Stimulated activated CD8-positive, alpha-beta memory T cell treated with anti-CD3 and anti-CD28 coated beads, Interleukin-7, amount 100 ng/mL, for 4 hours (primary cell): ENCODE measurements at regions not wholly inside any gene's neighbourhood (a gene's known extent, or its start where the extent isn't known, plus 50 kb on each side); places are given as distances from the start of the nearest gene placed in this dataset.

Experiments
- DNase-seq, 2 donors: peaks; one replicate each; pipeline ENCODE4 v3.0.0-alpha.2; 2020; ENCODE audit warnings: low read depth in 2 of 2

DNA sequence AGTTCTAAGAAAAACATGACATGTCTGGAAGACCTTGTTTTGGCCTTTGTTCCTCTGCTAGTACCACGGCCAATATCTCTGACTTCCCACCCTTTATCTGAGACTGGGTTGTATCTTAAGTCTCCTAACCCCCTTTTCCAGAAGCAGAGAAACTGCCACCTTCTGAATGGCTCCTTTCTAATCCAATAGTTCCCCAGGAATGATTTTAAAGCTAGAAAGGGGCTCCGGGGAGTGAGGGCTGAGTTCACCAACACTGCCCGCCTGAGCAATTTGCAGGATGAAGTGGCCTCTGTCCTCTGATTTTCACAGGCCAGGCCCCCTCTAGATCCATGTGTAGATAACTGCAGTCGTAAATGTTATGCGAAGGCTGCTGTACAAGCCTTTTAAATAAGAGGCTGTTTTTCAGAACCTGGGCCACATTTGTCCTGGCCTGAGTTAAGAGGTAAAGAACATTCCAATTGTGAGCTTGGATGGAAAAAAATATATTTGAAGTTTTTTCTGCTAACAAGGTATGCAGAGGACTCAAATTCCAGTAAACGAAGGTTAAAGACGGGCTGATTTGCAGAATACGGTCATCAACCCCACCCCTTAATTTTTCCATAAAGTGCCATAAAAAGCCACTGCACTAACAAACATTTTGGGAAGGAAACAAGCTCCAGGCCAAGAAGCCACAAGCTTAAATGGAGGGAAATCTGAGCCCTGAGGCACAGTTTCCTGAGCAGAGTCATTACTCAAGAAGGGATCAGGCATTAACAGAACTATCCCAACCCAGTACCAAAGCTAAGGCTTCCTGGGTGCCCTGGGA is 117.0 kb upstream of the MAF start:
- no peak for DNase-seq

DNA sequence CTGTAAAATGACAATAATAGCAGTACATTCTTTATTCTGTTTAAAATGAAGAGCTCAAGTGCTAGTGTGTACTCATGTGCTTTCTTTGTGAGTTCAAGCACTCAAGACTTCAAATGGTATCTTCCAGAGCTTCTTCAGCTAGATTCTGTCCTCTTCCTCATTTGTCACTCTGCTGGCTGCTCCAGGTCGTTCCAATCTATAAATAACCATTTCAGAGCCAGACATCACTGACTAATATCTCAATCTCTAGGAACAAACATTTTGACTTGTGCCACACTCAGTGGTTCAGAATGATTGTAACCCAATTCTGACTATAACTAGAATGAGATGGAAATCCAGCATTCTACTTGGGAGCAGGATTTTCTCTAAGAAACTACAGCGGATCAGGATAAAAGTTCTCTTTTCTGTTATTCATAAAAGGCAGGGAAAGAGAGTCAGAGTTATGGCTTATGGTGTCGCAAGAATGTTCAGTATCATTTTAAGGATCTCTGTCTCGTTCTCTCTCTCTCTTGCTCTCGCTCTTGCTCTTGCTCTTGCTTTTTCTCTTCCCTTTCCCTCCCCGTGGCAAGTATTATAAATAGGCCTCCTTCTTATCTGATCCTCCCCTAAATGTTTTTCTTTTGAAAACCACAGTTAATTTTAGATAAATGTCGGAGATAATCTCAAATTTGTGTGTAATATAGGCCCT is 116.3 kb upstream of the MAF start:
- DNase-seq, result no peak

DNA sequence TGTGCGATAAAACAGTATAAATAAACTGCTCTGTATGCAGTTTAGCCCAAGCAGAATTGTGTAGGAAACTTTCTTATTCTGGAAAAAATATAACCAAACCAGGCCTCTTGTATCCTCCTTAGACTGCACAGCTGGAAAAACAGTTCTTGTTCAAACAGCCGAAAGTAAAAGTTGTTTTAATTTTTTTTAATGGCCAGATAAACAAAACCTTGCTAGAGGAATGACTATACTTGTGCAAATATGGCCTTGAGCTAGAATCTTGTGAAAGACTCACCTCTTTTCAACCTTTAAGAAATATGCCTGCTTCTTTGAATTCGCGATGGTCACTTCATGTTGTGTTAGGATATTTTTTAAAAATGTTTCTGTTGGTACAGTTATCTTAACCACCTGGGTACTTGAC is 114.5 kb upstream of the MAF start:
- DNase-seq, result no peak

DNA sequence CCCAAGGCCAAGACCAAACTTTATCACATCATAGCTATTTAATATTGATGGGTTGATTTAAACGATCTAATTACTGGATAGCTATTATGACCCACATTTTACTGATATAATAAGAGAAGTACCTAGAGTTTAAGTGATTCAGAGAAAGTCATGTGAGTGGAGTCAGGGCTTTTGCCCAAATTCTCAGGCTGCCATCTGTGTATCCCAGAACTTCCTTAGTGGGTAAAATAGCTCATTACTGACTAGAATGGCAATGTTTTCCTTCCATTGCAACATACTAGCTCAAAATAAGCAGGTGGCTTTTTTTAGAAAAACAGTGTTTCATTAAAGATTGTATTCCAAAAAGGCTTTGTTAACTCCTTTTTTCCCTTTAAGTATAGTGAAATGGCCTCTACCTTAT is 113.9 kb upstream of the MAF start:
- DNase-seq, result no peak

DNA sequence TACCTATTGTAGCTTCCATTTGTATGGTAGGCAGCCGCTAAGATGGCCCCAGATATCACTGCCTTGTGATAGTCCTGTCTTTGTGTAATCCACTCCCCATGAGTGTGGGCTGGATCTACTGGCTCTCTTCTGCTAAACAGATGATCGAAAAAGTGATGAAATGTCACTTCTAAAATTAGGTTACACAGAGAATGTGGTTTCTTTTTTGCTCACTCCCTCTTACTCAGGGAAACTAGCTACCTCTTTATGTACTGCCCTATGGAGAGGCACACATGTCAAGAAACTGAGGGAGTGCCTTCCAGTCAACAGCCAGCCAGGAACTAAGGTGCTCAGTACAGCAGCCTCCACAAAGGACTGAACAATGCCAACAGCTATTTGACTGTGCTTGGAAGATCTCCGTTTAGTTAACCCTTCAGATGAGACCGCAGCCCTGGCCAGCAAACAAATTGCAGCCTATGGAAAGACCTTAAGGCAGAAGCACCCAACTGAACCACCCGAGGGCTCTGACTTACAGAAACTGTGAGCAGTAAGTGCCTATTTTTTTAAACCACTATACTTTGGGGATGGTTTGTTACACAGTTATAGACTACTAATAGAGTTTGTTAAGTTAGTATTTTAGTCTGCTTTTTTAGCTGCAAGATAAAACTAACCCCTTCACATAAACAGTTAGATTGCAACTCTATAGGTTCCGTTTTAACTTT is 113.2 kb upstream of the MAF start:
- no peak for DNase-seq

DNA sequence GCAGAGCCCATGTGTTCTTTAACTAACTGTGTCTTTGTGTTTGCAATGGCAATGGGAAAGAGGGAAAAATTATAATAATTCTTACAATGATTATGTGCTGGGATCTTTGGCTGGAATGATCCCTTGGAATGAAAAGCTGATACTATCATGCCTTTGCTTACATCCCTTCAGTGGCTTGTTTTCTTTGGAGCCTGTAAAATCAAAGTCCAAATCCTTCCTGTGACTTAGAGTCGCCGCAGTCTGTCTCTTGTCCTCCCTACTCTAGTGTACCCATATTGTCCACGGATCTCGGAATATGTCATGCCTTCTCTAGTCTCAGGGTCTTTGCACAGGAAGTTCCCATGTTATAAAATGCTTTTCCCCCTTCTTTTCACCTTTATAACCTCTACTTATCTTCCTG is 111.7 kb upstream of the MAF start:
- no peak for DNase-seq

DNA sequence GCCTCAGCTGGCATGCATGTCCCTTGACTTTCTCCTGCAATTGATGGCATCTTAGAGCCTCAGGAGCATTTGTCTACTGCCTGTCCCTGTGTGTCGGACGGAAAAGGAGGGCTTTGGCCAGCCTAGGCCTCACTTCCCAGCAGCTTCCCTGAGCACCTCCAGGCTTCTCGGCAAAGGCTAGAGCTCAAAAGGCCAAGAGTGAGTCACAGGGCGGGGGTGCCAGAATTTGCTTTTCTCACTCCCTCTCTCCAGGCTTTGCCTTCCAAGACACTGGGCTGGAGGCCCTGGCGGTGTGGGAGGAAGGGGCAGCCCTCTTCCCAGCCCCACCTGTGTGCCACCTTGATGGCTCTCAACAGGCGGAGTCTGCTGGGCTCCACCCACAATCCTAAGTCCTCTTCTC is 107.3 kb upstream of the MAF start:
- DNase-seq, result no peak

DNA sequence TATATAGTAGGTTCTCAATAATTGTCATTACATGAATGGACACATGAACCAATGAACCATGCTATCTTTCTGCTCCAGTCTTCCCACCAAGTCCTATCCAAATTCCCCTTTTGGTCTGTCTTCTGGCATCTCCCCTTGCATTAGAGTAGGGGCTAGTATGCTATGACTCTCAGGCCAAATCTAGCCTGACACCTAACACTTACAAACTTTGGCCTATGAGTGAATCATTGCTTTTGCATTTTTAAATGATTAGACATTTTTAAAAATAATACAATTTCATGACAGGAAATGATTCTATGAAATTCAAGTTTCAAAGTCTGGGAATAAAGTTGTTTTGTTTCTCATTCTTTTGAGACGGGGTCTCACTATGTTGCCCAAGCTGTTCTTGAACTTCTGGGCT is 102.5 kb upstream of the MAF start:
- DNase-seq, result no peak

DNA sequence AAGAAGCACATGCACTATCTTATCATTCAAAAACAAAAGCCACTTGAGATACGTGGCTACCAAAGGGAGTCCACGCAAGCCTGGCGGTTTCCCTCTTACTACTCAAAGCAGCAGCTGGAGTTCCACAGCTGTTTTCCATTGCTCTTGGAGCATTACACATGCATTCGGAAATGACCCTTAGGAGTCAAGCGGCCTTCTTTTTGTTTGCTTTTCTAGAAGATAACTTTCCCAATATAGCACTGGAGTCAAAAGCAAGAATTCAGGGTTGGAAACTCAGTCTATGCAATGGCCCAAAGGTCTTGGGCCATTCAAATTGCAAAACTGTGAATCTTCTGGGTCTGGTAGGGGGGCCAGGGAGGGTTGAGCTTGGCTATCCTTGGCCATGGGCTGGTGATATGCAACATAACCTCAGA is 97.8 kb upstream of the MAF start:
- no peak for DNase-seq

DNA sequence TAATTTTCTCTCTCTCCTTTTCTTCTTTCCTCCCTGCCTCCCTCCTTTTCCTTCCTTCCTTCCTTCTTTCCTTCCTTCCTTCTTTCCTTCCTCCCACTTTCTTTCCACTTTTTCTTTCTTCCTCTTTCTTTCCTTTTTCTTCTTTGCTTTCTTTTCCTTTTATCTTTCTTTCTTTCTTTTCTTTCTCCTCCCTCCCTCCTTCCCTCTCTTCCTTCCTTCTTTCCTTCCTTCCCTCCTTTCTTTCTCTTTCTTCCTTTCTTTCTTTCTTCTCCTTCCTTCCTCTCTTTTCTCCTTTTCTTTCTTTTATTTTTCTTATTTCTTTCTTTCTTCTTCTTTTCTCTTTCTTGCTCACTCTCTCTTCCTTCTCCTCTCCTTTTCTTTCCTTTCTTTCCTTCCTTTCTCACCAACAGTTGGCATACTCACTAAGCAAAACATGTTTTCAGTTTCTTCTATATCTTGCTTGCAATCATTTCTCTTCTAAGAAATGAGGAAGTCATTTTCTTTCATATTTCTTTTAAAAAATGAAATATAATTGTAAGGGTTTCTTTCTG is 97.1 kb upstream of the MAF start:
- no peak for DNase-seq

DNA sequence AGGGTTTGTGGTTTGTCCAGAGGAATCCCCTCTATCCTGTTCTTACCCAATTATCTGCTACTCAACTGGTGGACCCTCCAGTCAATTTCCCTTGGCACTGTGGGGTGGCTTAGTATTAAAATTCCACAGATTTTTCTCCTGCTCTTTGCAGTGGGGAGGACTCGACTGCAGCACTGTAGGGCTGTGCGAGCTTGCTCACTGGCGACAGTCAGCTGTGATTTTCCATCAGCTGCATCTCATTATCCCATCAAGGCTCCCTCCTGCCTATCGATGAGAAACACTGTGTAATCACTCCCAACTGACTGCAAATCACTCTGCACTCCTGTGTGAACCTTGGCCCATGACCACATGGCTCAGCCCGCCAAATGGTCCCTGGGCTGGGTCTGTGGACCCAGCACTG is 90.5 kb upstream of the MAF start:
- no peak for DNase-seq

DNA sequence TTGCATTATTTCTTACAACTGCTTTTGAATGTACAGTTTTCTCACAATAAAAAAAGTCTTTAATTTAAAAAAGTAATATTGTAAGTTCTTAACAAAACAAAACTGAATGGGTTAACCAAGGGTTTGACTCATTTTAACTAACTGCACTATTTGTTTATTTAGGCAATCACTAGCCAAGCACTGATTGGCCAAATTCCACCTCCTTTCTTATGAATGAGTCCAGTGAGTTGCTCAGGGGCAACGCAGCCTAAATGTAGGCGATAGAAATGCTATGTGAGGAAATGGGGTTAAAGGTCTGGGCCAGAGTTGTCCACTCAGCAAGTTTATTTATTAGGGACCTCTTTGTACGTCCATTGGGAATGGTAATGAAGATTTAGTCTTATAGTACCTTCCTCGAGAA is 89.6 kb upstream of the MAF start:
- DNase-seq, result no peak

DNA sequence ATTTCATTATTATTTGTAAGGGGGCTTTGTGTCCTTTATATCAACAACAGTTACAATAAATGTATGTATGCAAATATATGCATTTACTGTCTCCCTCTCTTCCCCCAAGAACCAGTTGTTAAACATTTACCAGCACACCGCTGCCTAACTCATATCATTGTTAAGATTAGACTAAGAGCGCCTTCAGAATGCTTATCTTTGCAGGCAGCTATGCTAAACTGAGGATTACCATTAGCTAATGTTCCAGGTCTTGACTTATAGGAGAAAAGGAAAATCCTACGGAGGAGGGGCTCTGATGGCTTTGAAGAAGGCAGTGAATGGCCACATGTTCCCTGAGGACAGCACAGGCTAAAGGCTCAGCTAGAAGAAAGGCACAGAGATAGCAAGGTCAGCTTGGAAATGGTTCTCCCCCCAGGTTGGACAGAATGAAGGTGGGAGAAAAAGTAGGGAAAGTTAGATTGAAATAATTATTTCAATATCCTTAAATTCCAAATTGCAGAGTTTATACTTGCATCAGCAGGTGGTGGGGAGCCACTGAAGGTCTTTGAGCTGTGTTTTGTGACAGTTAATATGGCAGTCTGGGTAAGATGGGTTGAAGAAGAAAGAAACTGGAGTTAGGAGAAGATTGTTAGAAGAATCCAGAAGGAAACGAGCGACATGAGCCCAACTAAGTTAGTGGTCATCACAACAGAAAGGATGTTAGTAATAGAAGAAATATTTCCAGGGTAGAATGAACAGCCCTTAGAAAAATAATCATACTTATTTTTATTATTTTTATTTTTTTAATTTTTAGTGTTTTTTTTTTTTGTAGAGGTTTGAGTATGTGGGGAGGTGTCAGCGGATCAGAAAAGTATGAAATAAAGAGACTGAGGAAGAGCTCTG is 87.0 kb upstream of the MAF start:
- no peak for DNase-seq

DNA sequence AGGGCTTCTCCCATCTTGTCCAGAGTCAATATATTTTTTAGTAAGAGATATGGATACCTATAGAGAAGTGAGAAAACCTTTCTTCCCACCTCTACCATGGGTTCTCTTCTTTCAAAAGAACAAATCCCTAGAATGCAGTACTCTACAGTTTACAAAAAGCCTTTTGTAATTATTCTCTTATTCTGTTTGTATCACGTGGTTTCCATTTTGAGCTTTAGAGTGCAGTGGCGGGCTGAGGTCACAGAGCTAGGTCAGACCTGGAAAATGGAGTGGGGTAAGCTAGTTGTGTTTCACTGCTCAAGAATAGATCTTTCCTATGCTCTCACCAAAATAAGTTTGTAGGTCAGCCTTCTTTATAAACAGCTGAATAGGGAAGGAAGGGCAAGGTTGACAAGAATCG is 85.3 kb upstream of the MAF start:
- no peak for DNase-seq

DNA sequence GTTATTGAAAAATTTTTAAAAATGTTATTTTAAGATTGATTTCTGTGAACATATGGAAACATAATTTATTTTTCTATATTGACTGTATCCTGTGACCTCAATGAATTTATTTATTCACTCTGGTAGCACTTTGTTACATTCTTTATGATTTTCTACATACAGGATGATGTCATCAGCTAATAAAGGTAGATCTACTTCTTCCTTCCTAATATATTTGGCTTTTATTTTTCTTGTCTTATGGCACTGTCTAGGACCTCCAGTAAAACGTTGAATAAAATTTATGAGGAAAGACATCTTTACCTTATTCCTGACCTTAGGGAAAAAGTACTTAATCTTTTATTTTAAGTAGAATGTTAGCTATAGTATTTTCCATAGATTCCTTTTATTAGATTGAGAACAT is 78.8 kb upstream of the MAF start:
- DNase-seq, result no peak

DNA sequence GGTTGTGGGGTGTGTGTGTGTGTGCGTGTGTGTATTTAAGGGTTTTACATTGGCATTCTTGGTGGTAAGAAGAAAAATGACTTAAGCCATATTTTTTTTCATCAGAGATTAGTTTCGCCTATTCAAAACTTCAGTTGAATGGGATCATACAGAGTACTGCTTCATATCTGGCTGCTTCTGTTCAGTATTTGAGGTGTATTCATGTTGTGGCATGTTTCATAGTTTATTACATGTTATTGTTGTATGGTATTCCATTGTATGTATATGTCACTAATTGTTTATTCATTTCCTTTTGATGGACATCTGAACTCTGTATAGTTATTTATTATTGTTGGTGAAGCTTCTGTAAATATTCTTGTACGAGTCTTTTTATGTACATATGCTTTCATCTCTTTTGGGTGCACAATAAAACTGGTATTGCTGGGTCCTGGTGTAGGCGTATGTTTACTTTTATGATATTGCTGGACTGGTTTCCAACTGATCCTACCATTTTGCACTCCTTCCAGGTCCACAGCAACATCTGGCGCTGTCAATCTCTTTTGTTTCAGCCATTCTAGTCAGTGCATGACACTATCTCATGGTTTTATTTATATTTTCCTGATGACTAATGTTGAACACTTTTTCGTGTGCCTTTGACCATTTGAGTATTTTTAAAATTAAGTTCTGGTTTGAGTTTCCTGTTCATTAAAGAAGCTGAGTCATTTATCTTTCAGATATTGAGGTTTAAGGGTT is 77.4 kb upstream of the MAF start:
- DNase-seq, result no peak

DNA sequence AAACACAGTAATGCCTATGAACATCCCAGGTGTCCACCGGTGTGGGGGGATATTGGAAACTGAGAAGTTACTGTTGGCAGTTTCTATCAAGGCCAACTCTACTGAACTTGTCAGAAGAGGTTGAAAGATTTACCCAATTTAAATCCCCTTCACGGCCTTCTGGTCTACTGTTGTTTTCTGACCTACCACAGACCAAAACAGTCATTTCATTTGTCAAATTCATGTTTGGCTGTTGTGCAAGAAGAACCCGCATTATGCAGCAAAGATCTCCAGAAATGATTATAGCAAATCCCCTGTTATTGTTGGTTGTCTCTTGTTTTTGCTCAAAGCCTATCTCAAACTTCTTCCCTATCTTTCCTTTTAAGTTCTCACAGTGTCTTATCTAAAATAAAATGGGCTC is 73.1 kb upstream of the MAF start:
- DNase-seq, result no peak

DNA sequence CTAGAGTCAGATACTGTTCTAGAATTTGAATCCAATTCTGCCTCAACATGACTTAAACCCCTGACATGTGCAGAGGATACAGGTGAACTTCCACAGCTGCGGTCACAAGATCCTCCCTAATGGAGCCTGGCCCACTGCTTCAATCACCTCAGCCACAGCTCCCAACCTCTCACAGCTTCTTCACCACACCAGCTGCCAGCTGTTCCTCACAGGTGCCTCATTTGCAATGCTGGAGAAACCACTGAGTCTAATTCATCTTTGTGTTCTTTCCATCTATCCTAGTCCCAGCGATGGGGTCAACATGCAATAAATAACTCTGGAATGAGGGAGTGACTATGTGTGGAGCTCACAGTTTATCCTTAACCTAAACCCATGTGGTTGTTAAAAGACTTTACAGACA is 72.0 kb upstream of the MAF start:
- DNase-seq, result no peak

DNA sequence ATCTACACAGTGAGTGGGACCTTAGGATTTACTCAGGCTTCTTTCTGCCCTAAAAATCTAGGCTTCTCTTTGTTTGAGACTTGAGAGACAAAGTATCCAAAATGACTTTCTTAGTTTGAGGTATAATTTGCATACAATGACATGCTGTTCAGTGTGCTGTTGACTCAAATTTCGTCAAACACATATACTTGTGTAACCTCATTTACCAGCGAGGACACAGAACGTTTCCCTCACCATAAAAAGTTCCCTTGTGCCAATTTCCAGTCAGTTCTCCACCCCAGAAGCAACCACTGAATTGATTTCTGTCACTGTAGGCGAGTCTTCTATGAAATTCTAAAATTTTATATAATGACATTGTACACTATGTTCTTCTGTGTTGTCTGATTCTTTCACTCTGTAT is 68.0 kb upstream of the MAF start:
- DNase-seq, result no peak

DNA sequence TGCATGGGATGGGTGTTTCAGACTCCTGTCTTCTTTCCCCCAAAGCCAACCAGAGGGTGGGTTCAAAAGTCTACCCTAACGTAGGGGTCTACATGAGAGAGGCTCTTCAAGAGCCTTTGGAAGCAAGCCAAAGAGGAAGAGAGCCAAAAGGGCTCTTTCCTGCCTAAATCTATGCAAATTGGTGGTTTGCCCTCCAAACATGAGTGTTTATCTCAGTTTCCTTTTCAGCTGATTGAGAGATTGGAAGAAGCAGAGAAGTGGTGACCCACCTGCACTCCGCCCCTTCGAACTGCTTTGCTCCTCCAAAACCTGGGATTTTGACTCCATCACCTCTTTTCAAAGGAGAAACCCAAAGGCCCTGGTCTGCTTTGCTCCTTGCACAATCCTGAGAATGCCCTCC is 65.4 kb upstream of the MAF start:
- DNase-seq, result no peak

DNA sequence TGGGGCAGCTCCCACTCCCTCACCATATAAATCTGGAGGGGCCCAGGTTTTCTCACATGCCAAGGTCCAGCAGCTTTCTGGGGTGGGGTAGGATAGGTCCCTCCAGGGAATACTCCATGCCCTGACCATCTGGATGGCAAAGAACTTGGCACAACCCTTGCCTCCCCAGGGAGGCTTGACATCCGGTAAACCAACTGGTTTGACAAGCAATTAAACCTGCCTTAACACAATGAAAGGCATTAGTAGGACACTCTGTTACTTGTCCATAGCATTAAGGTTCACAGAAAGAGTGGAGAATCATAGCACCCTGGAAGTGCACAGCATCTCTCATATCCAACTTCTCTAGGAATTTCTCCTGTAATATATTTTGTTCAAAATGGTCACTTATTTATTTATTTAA is 63.9 kb upstream of the MAF start:
- no peak for DNase-seq
